Caco-2 (cell line): ENCODE measurements at regions not wholly inside any gene's neighbourhood (a gene's known extent, or its start where the extent isn't known, plus 50 kb on each side); places are given as distances from the start of the nearest gene placed in this dataset.

Experiments
- BruUV-seq: library from RNA; stranded (reverse); fragments of 400-500 nt; replicated peaks from 2 replicates; lab custom pipeline; 2021; lab: Mats Ljungman, UMichigan
- CTCF ChIA-PET: fragments of 300-600 bp; sonication (Branson Sonifier 250); formaldehyde crosslinking; loops from one replicate; lab custom pipeline; 2022; ENCODE audit warnings: antibody characterized with exemption; lab: Charles Lee
- POLR2A ChIA-PET: fragments of 300-600 bp; sonication (Branson Sonifier 250); formaldehyde crosslinking; loops from one replicate; lab custom pipeline; 2022; ENCODE audit warnings: antibody characterized with exemption; lab: Charles Lee
- DNase-seq, 2 experiments: peaks; one replicate each; pipeline versions ENCODE4 v3.0.0 to v3.0.0-alpha.2; 2020 to 2022
- H3K27me3 ChIP-seq: replicated peaks from 2 replicates; pipeline ENCODE4 v1.6.0; 2011; ENCODE audit warnings: low read length; ENCODE audit not compliant: control insufficient read depth, insufficient read depth
- H3K36me3 ChIP-seq: 2 replicates; pipeline ENCODE4 v1.5.1; 2011; ENCODE audit warnings: low read length; ENCODE audit not compliant: control insufficient read depth, insufficient read depth
- H3K4me1 ChIP-seq: fragments of 250-450 bp; sonication (Bioruptor Pico); 2 replicates; pipeline ENCODE4 v1.5.1; 2020; ENCODE audit warnings: mild to moderate bottlenecking
- H3K4me3 ChIP-seq: 2 replicates; pipeline ENCODE4 v1.5.1; 2011; ENCODE audit warnings: low read depth, mild to moderate bottlenecking, control low read depth, low read length
- H3K9me3 ChIP-seq: fragments of 250-450 bp; sonication (Bioruptor Pico); 2 replicates; pipeline ENCODE4 v1.5.1; 2020; ENCODE audit warnings: mild to moderate bottlenecking, moderate library complexity
- H3K27ac Mint-ChIP-seq: one replicate; pipeline ENCODE4 v1.8.0; 2022; ENCODE audit warnings: mixed read lengths; ENCODE audit not compliant: unreplicated experiment
- H3K27me3 Mint-ChIP-seq: one replicate; pipeline ENCODE4 v1.8.0; 2022; ENCODE audit warnings: mixed read lengths; ENCODE audit not compliant: insufficient read depth, unreplicated experiment
- H3K36me3 Mint-ChIP-seq: one replicate; pipeline ENCODE4 v1.8.0; 2022; ENCODE audit warnings: mild to moderate bottlenecking, mixed read lengths; ENCODE audit not compliant: insufficient read depth, unreplicated experiment
- H3K4me1 Mint-ChIP-seq: one replicate; pipeline ENCODE4 v1.8.0; 2022; ENCODE audit warnings: low read depth, mixed read lengths; ENCODE audit not compliant: unreplicated experiment
- H3K4me3 Mint-ChIP-seq: one replicate; pipeline ENCODE4 v1.8.0; 2022; ENCODE audit warnings: mild to moderate bottlenecking, moderate library complexity, mixed read lengths; ENCODE audit not compliant: unreplicated experiment
- H3K9me3 Mint-ChIP-seq: one replicate; pipeline ENCODE4 v1.8.0; 2022; ENCODE audit warnings: mixed read lengths; ENCODE audit not compliant: unreplicated experiment
- intact Hi-C: fragments of 100-400 bp; cut with micrococcal nuclease; formaldehyde crosslinking; loops from one replicate; pipeline ENCODE4 v1.10.0; 2022; ENCODE audit not compliant: unreplicated experiment
- TF ChIP-seq, protein P1 (sequence below), 2 experiments: fragments of 200-600 bp in 1 of 2; IDR thresholded peaks; 1 replicate in 1 of 2; 2 replicates in 1 of 2; pipeline versions ENCODE4 v1.5.1 to v1.8.0; 2011 to 2022; ENCODE audit warnings: antibody characterized with exemption in 1 of 2, control low read depth in 1 of 2, inconsistent platforms in 1 of 2, low read depth in 1 of 2, low read length in 1 of 2, mild to moderate bottlenecking in 1 of 2, moderate library complexity in 1 of 2; ENCODE audit not compliant: insufficient read depth in 1 of 2, severe bottlenecking in 1 of 2, unreplicated experiment in 1 of 2

DNA sequence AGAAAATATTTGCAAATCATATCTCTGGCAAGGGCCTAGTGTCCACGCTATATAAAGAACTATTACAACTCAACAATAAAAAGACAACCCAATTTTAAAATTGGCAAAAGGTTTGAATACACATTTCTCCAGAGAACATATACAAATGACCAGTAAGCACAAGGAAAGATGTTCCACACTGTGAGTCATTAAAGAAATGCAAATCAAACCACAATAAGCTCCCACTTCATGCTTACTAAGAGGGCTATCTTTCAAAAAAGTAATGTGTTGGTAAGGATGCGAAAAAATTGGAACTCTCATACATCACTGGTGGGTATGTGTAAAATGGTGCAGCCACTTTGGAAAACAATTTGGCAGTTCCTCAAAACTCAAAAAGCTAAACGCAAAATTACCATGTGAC, 884.0 kb upstream of the INTU start:
- Mint-ChIP-seq H3K27ac (no peak overlapping the region), H3K36me3 (no peaks in the 10 kb centered on the region), H3K27me3 (no peaks in the 10 kb centered on the region), H3K4me1 (no peaks in the 10 kb centered on the region), H3K9me3 (no peaks in the 10 kb centered on the region), H3K4me3 (no peak overlapping the region)
- CTCF ChIA-PET: no interaction called here
- BruUV-seq: no TSS peak
- Histone ChIP-seq H3K36me3 (no peaks in the 10 kb centered on the region), H3K27me3 (no peaks in the 10 kb centered on the region; the same call in 1 of the 2 replicates), H3K4me1 (no peaks in the 10 kb centered on the region), H3K9me3 (no peaks in the 10 kb centered on the region), H3K4me3 (no peak overlapping the region)
- TF ChIP-seq, protein P1, sequence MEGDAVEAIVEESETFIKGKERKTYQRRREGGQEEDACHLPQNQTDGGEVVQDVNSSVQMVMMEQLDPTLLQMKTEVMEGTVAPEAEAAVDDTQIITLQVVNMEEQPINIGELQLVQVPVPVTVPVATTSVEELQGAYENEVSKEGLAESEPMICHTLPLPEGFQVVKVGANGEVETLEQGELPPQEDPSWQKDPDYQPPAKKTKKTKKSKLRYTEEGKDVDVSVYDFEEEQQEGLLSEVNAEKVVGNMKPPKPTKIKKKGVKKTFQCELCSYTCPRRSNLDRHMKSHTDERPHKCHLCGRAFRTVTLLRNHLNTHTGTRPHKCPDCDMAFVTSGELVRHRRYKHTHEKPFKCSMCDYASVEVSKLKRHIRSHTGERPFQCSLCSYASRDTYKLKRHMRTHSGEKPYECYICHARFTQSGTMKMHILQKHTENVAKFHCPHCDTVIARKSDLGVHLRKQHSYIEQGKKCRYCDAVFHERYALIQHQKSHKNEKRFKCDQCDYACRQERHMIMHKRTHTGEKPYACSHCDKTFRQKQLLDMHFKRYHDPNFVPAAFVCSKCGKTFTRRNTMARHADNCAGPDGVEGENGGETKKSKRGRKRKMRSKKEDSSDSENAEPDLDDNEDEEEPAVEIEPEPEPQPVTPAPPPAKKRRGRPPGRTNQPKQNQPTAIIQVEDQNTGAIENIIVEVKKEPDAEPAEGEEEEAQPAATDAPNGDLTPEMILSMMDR (IDR thresholded peaks at IDR 0.05; ENCODE audit: insufficient read depth in 1 of 2, low read depth in 1 of 2, low read length in 1 of 2, severe bottlenecking in 1 of 2, unreplicated experiment in 1 of 2): no peak
- DNase-seq: no peak
- intact Hi-C loops: no loop called here
- POLR2A ChIA-PET: no interaction called here

DNA sequence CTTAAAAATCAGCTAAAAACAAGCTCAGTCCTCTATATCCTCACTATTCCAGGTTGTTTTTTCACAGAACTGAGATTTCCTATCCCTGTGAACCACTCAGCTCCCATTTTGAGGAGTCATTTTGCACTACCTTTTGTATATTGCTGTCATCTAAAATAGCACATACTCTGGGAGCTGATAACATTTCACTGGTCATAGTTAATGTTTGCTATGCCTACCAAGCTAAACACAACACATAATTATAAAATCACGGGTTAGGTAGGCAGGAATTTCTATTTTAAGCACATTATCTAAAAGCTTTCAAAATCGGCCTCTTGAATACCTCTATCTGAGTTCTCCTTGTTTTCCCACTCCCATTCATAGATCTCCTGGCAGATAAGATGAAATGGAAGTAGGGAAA, 882.0 kb upstream of the INTU start:
- TF ChIP-seq, protein P1 (IDR thresholded peaks at IDR 0.05; ENCODE audit: insufficient read depth in 1 of 2, low read depth in 1 of 2, low read length in 1 of 2, severe bottlenecking in 1 of 2, unreplicated experiment in 1 of 2): no peak
- H3K4me3 Mint-ChIP-seq: no peak overlapping the region
- H3K36me3 Mint-ChIP-seq: no peaks in the 10 kb centered on the region
- Histone ChIP-seq H3K4me3 (no peak overlapping the region), H3K27me3 (no peaks in the 10 kb centered on the region; the same call in 1 of the 2 replicates), H3K36me3 (no peaks in the 10 kb centered on the region), H3K9me3 (no peaks in the 10 kb centered on the region), H3K4me1 (no peaks in the 10 kb centered on the region)
- H3K4me1 Mint-ChIP-seq: no peaks in the 10 kb centered on the region
- no peak overlapping the region for H3K27ac Mint-ChIP-seq
- H3K27me3 Mint-ChIP-seq: no peaks in the 10 kb centered on the region
- H3K9me3 Mint-ChIP-seq: no peaks in the 10 kb centered on the region
- DNase-seq: no peak
- intact Hi-C loops: loop anchor here (5.0 kb wide), 1 partner anchor 722 kb away; no protein-coding TSS in a partner anchor
- ChIA-PET POLR2A (no interaction called here), CTCF (no interaction called here)
- no TSS peak for BruUV-seq

DNA sequence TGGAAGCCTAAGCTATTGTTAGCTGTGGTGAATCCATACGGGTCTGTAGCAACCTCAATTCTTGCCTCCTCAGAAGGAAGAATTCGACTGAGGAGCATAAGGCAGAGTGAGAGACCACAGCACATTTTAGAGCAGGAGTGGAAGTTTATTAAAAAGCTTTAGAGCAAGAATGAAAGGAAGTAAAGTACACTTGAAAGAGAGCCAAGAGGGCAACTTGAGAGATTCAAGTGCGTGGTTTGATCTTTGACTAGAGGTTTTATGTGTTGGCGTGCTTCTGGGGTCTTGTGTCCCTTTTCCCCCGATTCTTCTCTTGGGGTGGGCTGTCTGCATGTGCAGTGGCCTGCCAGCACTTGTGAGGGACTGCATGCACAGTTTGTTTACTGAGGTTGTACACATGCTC, 880.6 kb upstream of the INTU start:
- Histone ChIP-seq H3K4me1 (no peaks in the 10 kb centered on the region), H3K9me3 (no peaks in the 10 kb centered on the region), H3K27me3 (no peaks in the 10 kb centered on the region; the same call in 1 of the 2 replicates), H3K36me3 (no peaks in the 10 kb centered on the region), H3K4me3 (no peak overlapping the region)
- no peak overlapping the region for H3K27ac Mint-ChIP-seq
- intact Hi-C loops: loop anchor here (5.0 kb wide), 1 partner anchor 720 kb away; no protein-coding TSS in a partner anchor
- no peak for DNase-seq
- no peaks in the 10 kb centered on the region for H3K9me3 Mint-ChIP-seq
- no TSS peak for BruUV-seq
- POLR2A ChIA-PET: no interaction called here
- no peaks in the 10 kb centered on the region for H3K27me3 Mint-ChIP-seq
- H3K4me1 Mint-ChIP-seq: no peaks in the 10 kb centered on the region
- CTCF ChIA-PET: no interaction called here
- no peak overlapping the region for H3K4me3 Mint-ChIP-seq
- H3K36me3 Mint-ChIP-seq: no peaks in the 10 kb centered on the region
- TF ChIP-seq, protein P1 (IDR thresholded peaks at IDR 0.05; ENCODE audit: insufficient read depth in 1 of 2, low read depth in 1 of 2, low read length in 1 of 2, severe bottlenecking in 1 of 2, unreplicated experiment in 1 of 2): no peak
